OCI-LY1 (cell line): ENCODE measurements at regions not wholly inside any gene's neighbourhood (a gene's known extent, or its start where the extent isn't known, plus 50 kb on each side); places are given as distances from the start of the nearest gene placed in this dataset.

Experiments
- H2AFZ ChIP-seq: fragments of 200-600 bp; sonication (generic), shearing (Covaris generic); 2 replicates; pipeline ENCODE4 v1.6.0; 2014; ENCODE audit warnings: antibody characterized with exemption, mild to moderate bottlenecking, low read length
- H3F3A ChIP-seq: fragments of 200-600 bp; sonication (generic), shearing (Covaris generic); 2 replicates; pipeline ENCODE4 v1.6.0; 2014; ENCODE audit warnings: mild to moderate bottlenecking, antibody characterized with exemption, low read length, moderate library complexity; ENCODE audit not compliant: insufficient read depth
- H3K27ac ChIP-seq: fragments of 200-600 bp; sonication (generic); 2 replicates; pipeline ENCODE4 v1.5.1; 2014; ENCODE audit warnings: low read length, mixed run types, mild to moderate bottlenecking, low read depth; ENCODE audit not compliant: poor library complexity, severe bottlenecking
- H3K27me3 ChIP-seq: fragments of 200-600 bp; sonication (generic); 2 replicates; pipeline ENCODE4 v1.6.0; 2014; ENCODE audit warnings: antibody characterized with exemption, mild to moderate bottlenecking, low read length, moderate library complexity; ENCODE audit not compliant: insufficient read depth
- H3K36me3 ChIP-seq: fragments of 200-600 bp; sonication (generic); 2 replicates; pipeline ENCODE4 v1.6.1; 2014; ENCODE audit warnings: mild to moderate bottlenecking, antibody characterized with exemption, low read length, moderate library complexity, mixed read lengths; ENCODE audit not compliant: insufficient read depth
- H3K4me1 ChIP-seq: fragments of 200-600 bp; sonication (generic); 2 replicates; pipeline ENCODE4 v1.5.1; 2014; ENCODE audit warnings: mild to moderate bottlenecking, low read length, moderate library complexity; ENCODE audit not compliant: insufficient read depth, severe bottlenecking
- H3K4me2 ChIP-seq: fragments of 200-600 bp; sonication (generic), shearing (Covaris generic); 2 replicates; pipeline ENCODE4 v1.6.1; 2014; ENCODE audit warnings: low read length
- H3K4me3 ChIP-seq: fragments of 200-600 bp; sonication (generic); 2 replicates; pipeline ENCODE4 v1.5.1; 2014; ENCODE audit warnings: low read length, low read depth, mild to moderate bottlenecking, mixed read lengths; ENCODE audit not compliant: poor library complexity, severe bottlenecking
- H3K79me2 ChIP-seq: fragments of 200-600 bp; shearing (Covaris generic); 2 replicates; pipeline ENCODE4 v1.6.1; 2016; ENCODE audit warnings: mixed run types, low read length, mixed read lengths; ENCODE audit not compliant: insufficient read depth
- H3K9ac ChIP-seq: fragments of 200-600 bp; sonication (generic), shearing (Covaris generic); 2 replicates; pipeline ENCODE4 v1.6.1; 2014; ENCODE audit warnings: mild to moderate bottlenecking, low read length, mixed read lengths
- H3K9me2 ChIP-seq: fragments of 200-600 bp; sonication (generic), shearing (Covaris generic); 2 replicates; pipeline ENCODE4 v1.6.1; 2014; ENCODE audit warnings: low read depth, mild to moderate bottlenecking, low read length, mixed read lengths
- H3K9me3 ChIP-seq: fragments of 200-600 bp; shearing (Covaris generic); 2 replicates; pipeline ENCODE4 v1.6.1; 2014; ENCODE audit warnings: low read length, mixed read lengths
- H4K20me1 ChIP-seq: fragments of 200-600 bp; sonication (generic), shearing (Covaris generic); 2 replicates; pipeline ENCODE4 v1.6.0; 2016; ENCODE audit warnings: mild to moderate bottlenecking, low read length; ENCODE audit not compliant: insufficient read depth
- EZH2 ChIP-seq: fragments of 200-600 bp; sonication (generic), shearing (Covaris generic); IDR thresholded peaks from 2 replicates; pipeline ENCODE4 v1.8.0; 2017; ENCODE audit warnings: borderline replicate concordance, mixed run types, mild to moderate bottlenecking, antibody characterized with exemption, low read length, moderate library complexity, mixed read lengths
- TF ChIP-seq, protein P1 (sequence below): fragments of 200-600 bp; sonication (generic), shearing (Covaris generic); IDR thresholded peaks from 2 replicates; pipeline ENCODE4 v1.5.1; 2017; ENCODE audit warnings: mild to moderate bottlenecking, antibody characterized with exemption, low read length, moderate library complexity, mixed read lengths

DNA sequence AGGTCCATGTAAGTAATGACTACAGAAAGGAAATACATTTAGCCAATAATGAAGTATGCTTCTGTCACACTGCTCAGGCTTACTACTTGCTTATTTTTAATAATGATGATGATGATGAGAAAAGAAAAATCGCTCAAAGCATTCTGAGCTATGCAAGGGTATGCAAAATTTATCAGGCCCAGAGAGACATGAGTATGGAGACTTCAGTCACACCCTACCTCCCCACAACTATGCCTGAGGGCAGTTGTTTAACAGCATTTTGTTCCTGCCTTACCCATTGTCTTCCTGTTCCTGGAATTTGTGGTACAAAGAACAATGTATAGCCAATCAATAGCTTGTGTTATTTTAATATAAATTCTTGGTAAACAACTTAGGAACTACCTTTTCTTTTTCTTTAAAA, 232.6 kb upstream of the ZBED5 start:
- Histone ChIP-seq H3K79me2 (no peaks in the 10 kb centered on the region), H3K9ac (no peak overlapping the region), H3F3A (no peaks in the 10 kb centered on the region), H3K9me3 (no peaks in the 10 kb centered on the region), H3K4me1 (no peaks in the 10 kb centered on the region), H3K9me2 (no peaks in the 10 kb centered on the region), H3K4me2 (no peak overlapping the region), H3K4me3 (no peak overlapping the region), H3K27me3 (no peaks in the 10 kb centered on the region), H3K36me3 (no peaks in the 10 kb centered on the region), H4K20me1 (no peaks in the 10 kb centered on the region), H3K27ac (no peak overlapping the region), H2AFZ (no peak overlapping the region)
- no peak for TF ChIP-seq EZH2
- TF ChIP-seq, protein P1, sequence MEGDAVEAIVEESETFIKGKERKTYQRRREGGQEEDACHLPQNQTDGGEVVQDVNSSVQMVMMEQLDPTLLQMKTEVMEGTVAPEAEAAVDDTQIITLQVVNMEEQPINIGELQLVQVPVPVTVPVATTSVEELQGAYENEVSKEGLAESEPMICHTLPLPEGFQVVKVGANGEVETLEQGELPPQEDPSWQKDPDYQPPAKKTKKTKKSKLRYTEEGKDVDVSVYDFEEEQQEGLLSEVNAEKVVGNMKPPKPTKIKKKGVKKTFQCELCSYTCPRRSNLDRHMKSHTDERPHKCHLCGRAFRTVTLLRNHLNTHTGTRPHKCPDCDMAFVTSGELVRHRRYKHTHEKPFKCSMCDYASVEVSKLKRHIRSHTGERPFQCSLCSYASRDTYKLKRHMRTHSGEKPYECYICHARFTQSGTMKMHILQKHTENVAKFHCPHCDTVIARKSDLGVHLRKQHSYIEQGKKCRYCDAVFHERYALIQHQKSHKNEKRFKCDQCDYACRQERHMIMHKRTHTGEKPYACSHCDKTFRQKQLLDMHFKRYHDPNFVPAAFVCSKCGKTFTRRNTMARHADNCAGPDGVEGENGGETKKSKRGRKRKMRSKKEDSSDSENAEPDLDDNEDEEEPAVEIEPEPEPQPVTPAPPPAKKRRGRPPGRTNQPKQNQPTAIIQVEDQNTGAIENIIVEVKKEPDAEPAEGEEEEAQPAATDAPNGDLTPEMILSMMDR: no peak

GRCh38 chr11:11089805-11090204, 232.0 kb upstream of the ZBED5 start:
- no peaks in the 10 kb centered on the region for H3K27me3 ChIP-seq
- no peaks in the 10 kb centered on the region for H4K20me1 ChIP-seq
- no peaks in the 10 kb centered on the region for H3K36me3 ChIP-seq
- H3K79me2 ChIP-seq: no peaks in the 10 kb centered on the region
- no peak overlapping the region for H3K4me2 ChIP-seq
- H3K4me3 ChIP-seq: no peak overlapping the region
- no peak overlapping the region for H3K9ac ChIP-seq
- TF ChIP-seq, protein P1: no peak
- no peak for TF ChIP-seq EZH2
- H3F3A ChIP-seq: no peaks in the 10 kb centered on the region
- H3K4me1 ChIP-seq: no peaks in the 10 kb centered on the region
- H3K9me3 ChIP-seq: no peaks in the 10 kb centered on the region
- H3K9me2 ChIP-seq: no peaks in the 10 kb centered on the region
- no peak overlapping the region for H3K27ac ChIP-seq
- no peak overlapping the region for H2AFZ ChIP-seq

- Histone ChIP-seq H3K27ac (no peak overlapping the region), H4K20me1 (no peaks in the 10 kb centered on the region), H3K4me1 (no peaks in the 10 kb centered on the region), H3K9me3 (no peaks in the 10 kb centered on the region), H3K9me2 (no peaks in the 10 kb centered on the region), H3K79me2 (no peaks in the 10 kb centered on the region), H3K36me3 (no peaks in the 10 kb centered on the region), H2AFZ (no peak overlapping the region), H3K9ac (no peak overlapping the region), H3K27me3 (no peaks in the 10 kb centered on the region), H3K4me3 (no peak overlapping the region), H3F3A (no peaks in the 10 kb centered on the region), H3K4me2 (no peak overlapping the region)
- TF ChIP-seq, protein P1: no peak
- TF ChIP-seq EZH2: no peak
Observed at GRCh38 chr11:11086979-11087378, 229.1 kb upstream of the ZBED5 start.
